Stimulated activated CD8-positive, alpha-beta memory T cell treated with anti-CD3 and anti-CD28 coated beads, Interleukin-4, amount 100 ng/mL, for 24 hours (primary cell): ENCODE measurements at regions not wholly inside any gene's neighbourhood (a gene's known extent, or its start where the extent isn't known, plus 50 kb on each side); places are given as distances from the start of the nearest gene placed in this dataset.
"Not testable (repeated sequence)": the region's sequence is repeated elsewhere in the genome, so short reads cannot be mapped to it uniquely, and the experiment has no call there.

Experiments used
- DNase-seq: peaks from one replicate; pipeline ENCODE4 v3.0.0-alpha.2; 2020; ENCODE audit warnings: low read depth

DNA sequence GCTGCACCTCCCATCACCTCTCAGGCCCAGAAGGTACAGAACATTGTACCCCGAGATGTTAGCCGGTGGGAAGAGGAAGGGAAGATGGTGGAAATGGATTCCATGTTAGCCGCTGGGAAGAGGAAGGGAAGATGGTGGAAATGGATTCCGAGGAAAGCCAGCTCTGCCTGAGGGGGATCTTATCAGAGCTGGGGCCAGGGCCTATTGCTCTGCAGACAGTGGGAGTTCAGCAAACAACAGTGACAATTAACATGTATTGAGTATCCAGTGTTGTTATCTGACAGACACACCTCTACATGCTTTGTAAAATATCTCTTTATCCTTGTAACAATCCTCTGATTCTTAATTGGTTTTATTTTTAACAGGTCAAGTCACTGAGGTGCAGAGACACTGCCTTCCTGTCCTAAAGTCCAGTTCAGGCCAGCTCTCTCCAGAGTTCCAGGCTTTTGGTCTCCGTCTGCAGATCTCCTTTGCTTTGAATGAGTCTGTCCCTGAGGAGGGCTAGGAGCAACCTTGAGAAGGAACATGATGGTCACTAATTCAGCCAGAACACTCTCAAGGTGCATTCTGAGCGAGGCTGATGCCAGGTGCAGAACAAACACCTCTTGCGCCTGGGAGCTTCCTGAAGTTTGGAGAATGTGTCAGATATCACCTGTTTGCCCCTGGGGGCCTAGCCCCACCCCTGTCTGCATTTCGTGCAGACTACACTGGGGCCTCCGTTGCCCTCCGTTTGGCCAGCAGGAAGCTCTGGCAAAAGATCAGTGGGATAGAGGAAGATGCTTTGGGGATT lies 82.4 kb upstream of the PODXL start:
- DNase-seq, result no peak

GRCh38 chr7:131637859-131638258 lies 81.4 kb upstream of the PODXL start:
- no peak for DNase-seq

- no peak for DNase-seq
Observed at GRCh38 chr7:131636092-131636491, 79.7 kb upstream of the PODXL start.

GRCh38 chr7:131634197-131634596 lies 77.8 kb upstream of the PODXL start:
- DNase-seq, result not testable (repeated sequence)

- no peak for DNase-seq
Observed at GRCh38 chr7:131633342-131633843, 77.0 kb upstream of the PODXL start.

- no peak for DNase-seq
Observed at GRCh38 chr7:131630427-131630826, 74.0 kb upstream of the PODXL start.

DNA sequence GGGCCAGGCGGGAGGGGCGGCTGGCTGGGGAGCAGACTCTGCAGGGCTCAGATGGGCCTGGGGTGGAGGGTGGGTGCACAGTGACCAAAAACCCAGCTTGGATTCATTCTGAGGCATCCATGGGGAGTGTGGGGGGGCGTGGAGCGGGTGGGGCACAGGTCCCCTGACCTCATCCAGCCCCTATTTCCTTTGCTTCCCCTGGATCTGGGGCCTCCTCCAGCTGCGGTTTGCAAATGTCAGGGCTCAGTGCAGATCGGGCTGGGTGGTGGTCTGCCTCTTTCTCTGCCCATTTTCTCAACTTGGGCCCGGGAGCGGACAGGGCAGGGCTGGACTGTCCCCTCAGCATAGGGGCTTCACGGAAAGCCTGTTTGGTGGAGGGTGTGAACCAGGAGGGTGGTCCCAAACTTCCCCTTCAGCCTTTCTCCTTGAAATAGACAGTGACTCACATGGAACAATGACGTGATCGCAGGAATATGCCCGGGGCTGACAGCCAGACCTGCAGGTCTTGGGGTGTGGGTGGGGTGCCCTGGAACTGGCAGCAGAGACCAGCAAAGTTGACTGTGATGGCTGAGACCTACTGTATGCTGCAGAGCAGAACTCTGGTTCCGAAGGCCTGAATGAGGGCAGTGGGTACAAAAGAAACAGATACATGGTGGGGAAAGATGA lies 72.9 kb upstream of the PODXL start:
- DNase-seq, result no peak

DNA sequence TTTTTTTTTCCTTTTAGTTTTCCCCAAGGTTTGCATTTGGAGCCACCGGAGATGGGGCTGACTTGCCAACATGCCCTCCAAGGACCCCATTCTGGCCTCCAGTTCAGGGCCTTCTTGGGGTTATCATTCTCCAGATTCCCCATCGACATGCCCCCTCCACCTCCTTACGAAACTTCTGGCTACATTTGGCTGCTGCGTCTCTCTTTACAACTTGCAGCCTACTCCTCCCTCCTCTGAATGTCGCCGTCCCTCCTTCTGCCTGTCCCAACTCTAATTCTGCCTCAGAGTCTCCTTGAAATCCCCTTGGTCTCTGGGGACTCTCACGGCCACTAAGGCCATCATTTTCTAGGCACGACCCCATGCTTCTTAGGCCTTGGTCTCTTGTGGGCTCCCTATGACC lies 72.2 kb upstream of the PODXL start:
- DNase-seq, result no peak

DNA sequence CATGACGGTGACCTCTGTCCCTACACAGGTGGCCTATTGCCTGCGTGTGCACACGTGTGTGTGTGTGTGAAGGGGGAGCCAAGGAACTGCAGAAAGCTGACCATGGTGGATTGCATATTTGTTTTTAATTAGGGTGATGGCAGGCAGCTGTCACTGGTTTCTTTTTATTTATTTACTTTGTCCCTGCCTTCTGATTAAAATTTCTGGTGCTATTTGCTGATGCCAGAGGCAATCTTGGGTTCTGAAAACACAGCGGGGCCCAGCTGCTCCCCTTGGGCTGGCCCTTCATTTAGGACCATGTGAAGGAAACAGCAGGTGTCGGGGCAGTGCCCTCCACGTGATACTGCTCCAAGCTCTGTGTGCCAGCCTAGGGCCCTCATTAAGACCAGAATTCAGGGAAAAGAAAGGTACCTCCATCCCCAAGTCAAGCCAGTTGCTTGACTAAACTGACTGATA lies 71.3 kb upstream of the PODXL start:
- no peak for DNase-seq

DNA sequence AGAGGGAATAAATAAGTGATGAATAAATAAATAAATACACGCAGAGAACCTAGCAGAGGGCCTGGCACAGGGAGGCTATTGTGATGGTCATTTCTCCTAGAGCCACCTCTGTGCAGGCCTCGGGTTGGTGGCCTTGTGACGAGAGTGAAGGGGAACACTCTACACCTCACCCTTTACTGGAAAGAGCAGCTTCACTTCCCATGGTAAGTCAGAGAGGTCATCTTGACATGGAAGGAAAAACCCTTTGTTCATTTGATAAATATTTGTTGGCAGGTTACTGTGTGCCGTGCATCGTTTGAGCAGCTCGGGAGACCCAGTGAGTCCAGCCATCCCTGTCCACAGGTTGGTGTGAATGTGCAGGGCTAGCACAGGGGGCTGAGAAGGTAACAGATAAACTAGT lies 70.2 kb upstream of the PODXL start:
- DNase-seq, result no peak

- DNase-seq, result no peak
Observed at GRCh38 chr7:131625817-131626372, 69.5 kb upstream of the PODXL start.

GRCh38 chr7:131625345-131625744 lies 68.9 kb upstream of the PODXL start:
- not testable (repeated sequence) for DNase-seq

- no peak for DNase-seq
Observed at GRCh38 chr7:131624536-131624935, 68.1 kb upstream of the PODXL start.

DNA sequence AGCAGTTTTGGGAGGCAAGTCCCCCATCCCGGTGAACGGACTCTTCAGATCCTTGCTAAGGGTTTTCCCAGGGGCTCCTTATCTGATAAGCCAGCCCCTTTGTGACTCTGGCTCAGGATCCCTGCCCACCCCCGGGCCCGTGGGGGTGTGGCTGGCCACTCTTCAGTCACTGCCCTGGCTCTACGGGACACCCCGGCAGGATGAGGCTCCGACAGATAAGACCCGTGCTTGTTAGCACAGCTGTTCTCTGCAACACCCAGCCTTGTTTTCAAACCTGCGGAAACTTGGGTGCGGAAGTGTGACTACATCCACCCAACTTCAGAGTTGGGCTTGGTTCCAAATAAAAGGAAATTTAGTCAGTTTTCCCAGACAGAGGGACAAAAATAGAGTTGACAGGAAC lies 66.7 kb upstream of the PODXL start:
- no peak for DNase-seq

- DNase-seq, result no peak
Observed at GRCh38 chr7:131621652-131622051, 65.2 kb upstream of the PODXL start.

DNA sequence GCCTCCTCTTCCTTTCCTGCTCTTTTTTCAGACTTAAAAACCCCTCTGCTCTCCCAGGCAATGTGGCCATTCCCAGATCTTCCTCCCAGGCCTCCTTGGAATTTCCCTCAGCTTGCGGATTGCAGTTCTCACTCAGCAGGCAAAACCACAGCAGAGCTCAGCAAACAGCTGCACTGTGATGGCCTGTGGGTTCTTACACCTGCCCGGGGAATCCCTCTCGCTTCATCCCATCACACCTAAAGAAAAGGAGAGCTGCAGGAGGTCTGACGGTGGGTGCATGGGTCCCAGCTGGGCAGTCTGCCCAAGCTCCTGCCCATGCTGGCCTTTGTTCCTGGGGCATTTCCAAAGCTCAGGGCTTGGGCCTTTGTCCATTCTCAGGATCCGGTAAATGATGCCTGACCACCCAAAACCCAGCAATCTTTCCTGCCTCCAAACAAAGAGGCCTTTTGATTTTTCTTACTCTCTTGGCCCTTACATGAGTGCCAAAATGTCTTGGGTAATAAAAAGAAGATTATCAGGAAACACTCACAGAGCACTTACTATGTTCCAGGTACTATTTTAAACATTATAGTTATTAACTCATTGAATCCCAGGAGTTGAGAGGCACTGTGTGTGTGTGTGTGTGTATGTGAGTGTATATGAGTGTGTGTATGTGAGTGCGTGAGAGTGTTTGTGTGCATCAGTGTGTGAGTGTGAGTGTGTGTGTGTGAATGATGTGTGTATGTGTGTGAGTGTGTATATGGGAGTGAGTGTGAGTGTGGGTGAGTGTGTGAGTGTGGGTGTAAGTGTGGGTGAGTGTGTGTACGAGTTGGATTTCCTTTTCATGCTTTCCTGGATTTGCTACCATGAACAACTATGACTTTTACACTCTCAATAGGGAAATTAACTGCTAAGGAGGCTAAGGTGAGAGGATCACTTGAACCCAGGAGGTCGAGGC lies 64.5 kb upstream of the PODXL start:
- no peak for DNase-seq

- no peak for DNase-seq
Observed at GRCh38 chr7:131619336-131620305, 63.2 kb upstream of the PODXL start.

- DNase-seq, result no peak
Observed at GRCh38 chr7:131618391-131618790, 62.0 kb upstream of the PODXL start.

GRCh38 chr7:131616487-131617200 lies 60.2 kb upstream of the PODXL start:
- no peak for DNase-seq

DNA sequence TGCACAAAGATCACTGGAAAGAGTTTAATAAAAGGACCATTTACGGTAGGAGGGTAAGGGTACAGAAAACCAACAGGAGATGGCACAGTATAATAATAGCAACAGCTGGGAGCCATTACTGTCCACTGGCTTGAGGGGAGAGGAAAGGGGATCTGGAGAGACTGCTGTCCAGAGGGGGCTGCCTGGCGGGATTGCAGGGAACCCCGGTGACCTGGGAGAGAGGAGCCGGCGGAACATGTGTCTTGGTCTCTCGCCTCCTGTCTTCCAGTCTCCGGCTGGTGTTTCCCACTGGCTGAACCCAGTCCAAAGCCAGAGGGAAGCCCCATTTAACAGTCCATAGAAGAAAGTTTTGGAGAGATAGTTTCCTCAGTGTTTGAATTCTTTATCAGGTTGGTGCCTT lies 57.5 kb upstream of the PODXL start:
- DNase-seq, result no peak
